ENCODE measurements at regions not wholly inside any gene's neighbourhood (a gene's known extent, or its start where the extent isn't known, plus 50 kb on each side); places are given as distances from the start of the nearest gene placed in this dataset.

GRCh38 chr1:233435622-233436021 is 108.1 kb downstream of the MAP3K21 start:
- Histone ChIP-seq H3K4me3 (ENCODE audit: low read depth in 1 of 2, low read length in 2 of 2) (no peak overlapping the region), H3K27ac (ENCODE audit: low read depth in 2 of 2, low read length in 1 of 2) (no peak overlapping the region), H3K9me3 (ENCODE audit: control insufficient read depth in 2 of 2, insufficient read depth in 1 of 2, low read depth in 1 of 2, low read length in 1 of 2) (no peaks in the 10 kb centered on the region), H3K36me3 (ENCODE audit: control insufficient read depth in 2 of 2, insufficient read depth in 2 of 2, low read length in 1 of 2) (no peaks in the 10 kb centered on the region), H3K27me3 (ENCODE audit: control insufficient read depth in 1 of 2, insufficient read depth in 2 of 2, low read length in 2 of 2) (no peaks in the 10 kb centered on the region), H3K4me1 (ENCODE audit: control insufficient read depth in 2 of 2, insufficient read depth in 2 of 2, low read length in 1 of 2) (no peaks in the 10 kb centered on the region)
- WGBS, 2 donors: 74 to 75% methylated on average over 1 of the region's 1 CpG

DNA sequence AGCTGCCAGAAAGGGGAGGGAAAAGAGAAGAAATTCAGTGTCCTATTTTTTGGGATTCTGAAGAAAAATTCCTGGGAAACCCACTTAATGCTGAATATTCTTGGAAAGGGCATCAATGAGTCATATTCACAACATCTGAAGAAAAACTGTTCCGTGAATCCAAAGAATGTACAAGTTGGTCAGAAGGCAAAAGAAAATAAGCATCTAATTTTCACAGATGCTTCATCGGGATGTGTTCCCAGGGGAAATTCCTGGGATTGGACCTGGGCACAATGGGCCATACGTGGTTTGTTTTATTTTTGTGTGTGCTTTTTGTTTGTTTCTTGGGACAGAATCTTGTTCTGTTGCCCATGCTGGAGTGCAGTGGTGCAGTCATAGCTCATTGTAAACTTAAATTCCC is 112.2 kb downstream of the MAP3K21 start:
- no peaks in the 10 kb centered on the region for H3K4me1 ChIP-seq (ENCODE audit: control insufficient read depth in 2 of 2, insufficient read depth in 2 of 2, low read length in 1 of 2)
- no peaks in the 10 kb centered on the region for H3K36me3 ChIP-seq (ENCODE audit: control insufficient read depth in 2 of 2, insufficient read depth in 2 of 2, low read length in 1 of 2)
- no peak overlapping the region for H3K4me3 ChIP-seq (ENCODE audit: low read depth in 1 of 2, low read length in 2 of 2)
- 59 to 69% methylated on average over 3 of the region's 3 CpGs for WGBS, 2 donors
- H3K27me3 ChIP-seq (ENCODE audit: control insufficient read depth in 1 of 2, insufficient read depth in 2 of 2, low read length in 2 of 2): no peaks in the 10 kb centered on the region
- no peaks in the 10 kb centered on the region for H3K9me3 ChIP-seq (ENCODE audit: control insufficient read depth in 2 of 2, insufficient read depth in 1 of 2, low read depth in 1 of 2, low read length in 1 of 2)
- H3K27ac ChIP-seq (ENCODE audit: low read depth in 2 of 2, low read length in 1 of 2): no peak overlapping the region

- H3K4me1 ChIP-seq (ENCODE audit: control insufficient read depth in 2 of 2, insufficient read depth in 2 of 2, low read length in 1 of 2): no peaks in the 10 kb centered on the region
- peaks cover 0 to 2% of the 10 kb centered on the region in 2 donors for H3K9me3 ChIP-seq (ENCODE audit: control insufficient read depth in 2 of 2, insufficient read depth in 1 of 2, low read depth in 1 of 2, low read length in 1 of 2)
- H3K36me3 ChIP-seq (ENCODE audit: control insufficient read depth in 2 of 2, insufficient read depth in 2 of 2, low read length in 1 of 2): no peaks in the 10 kb centered on the region
- 14 to 15% methylated on average over 9 of the region's 9 CpGs for WGBS, 2 donors
- H3K27me3 ChIP-seq (ENCODE audit: control insufficient read depth in 1 of 2, insufficient read depth in 2 of 2, low read length in 2 of 2): no peaks in the 10 kb centered on the region
- no peak overlapping the region for H3K27ac ChIP-seq (ENCODE audit: low read depth in 2 of 2, low read length in 1 of 2)
- H3K4me3 ChIP-seq (ENCODE audit: low read depth in 1 of 2, low read length in 2 of 2): no peak overlapping the region
Measured at GRCh38 chr1:233440951-233441401, 113.5 kb downstream of the MAP3K21 start.

DNA sequence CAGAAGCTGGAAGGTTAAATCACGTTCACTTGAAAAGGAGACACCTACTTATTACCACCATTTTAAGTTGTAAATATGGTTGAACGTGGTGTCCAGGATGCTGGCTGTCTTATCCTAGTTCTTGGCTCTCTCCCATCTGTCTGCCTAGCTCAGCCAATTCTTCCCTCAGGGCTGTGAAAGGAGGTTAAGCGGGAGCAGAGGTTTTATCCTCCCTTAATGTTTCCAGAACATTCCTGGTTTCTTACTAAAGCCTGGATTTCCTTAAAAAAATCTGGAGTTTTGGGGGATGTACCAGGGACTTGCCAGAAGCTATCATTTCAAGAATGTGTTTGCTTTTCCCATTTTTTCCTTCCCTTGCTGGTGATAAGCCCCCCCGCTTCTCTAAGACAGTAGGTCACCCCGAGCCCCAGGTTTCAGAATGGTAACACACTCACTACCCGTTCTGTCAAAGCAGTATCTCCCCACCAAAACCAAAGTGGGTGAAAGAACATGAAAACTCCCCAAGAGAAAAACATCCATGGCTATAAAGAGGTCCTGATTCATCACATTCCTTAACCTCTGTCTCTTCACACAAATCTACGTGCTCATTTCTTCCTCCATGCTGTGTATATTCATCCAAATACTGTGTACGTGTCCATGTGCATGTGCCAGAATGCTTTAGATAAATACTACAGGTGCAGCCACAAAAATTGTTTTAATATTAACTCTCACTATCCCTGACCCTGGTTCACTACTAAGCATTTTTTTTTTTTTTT is 114.7 kb downstream of the MAP3K21 start:
- Histone ChIP-seq H3K36me3 (ENCODE audit: control insufficient read depth in 2 of 2, insufficient read depth in 2 of 2, low read length in 1 of 2) (no peaks in the 10 kb centered on the region), H3K4me1 (ENCODE audit: control insufficient read depth in 2 of 2, insufficient read depth in 2 of 2, low read length in 1 of 2) (no peaks in the 10 kb centered on the region), H3K27me3 (ENCODE audit: control insufficient read depth in 1 of 2, insufficient read depth in 2 of 2, low read length in 2 of 2) (no peaks in the 10 kb centered on the region), H3K9me3 (ENCODE audit: control insufficient read depth in 2 of 2, insufficient read depth in 1 of 2, low read depth in 1 of 2, low read length in 1 of 2) (peaks cover 0 to 2% of the 10 kb centered on the region in 2 donors), H3K27ac (ENCODE audit: low read depth in 2 of 2, low read length in 1 of 2) (no peak overlapping the region), H3K4me3 (ENCODE audit: low read depth in 1 of 2, low read length in 2 of 2) (no peak overlapping the region)
- 66% methylated on average over 8 of the region's 8 CpGs for WGBS, 2 donors

DNA sequence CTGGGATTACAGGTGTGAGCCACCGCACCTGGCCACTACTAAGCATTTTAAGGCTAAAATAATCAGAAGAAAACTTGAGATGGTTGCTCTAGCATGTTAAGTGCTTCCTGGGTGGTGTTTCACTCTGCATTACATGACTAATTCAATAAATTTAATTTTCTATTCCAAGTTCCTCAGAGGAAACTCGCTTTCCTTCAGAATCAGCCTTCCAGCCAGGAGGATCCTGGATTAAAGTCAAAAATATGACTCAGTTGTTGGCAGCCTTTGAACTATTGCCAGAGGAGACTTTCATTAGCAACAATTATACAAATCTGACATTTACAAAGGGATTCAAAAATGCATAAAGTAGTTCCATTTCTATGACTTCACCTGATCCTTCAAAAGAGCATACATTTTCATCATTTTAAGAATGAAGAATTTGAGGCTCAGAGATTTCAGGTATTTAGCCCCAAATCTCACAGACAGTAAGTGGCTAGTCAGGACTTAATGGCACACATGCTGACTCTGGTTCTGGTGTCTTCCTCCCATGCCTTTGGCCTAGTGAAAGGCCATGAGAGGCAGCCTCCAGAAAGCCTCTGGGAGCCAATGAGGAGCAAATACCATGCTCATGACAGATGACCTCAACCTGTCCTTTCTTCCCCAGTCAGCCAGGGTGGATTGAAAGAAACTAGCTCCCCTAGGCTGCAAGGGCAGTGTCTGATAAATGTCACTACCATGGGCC is 115.7 kb downstream of the MAP3K21 start:
- no peak overlapping the region for H3K4me3 ChIP-seq (ENCODE audit: low read depth in 1 of 2, low read length in 2 of 2)
- no peaks in the 10 kb centered on the region for H3K27me3 ChIP-seq (ENCODE audit: control insufficient read depth in 1 of 2, insufficient read depth in 2 of 2, low read length in 2 of 2)
- WGBS, 2 donors: 29 to 33% methylated on average over 2 of the region's 2 CpGs
- H3K27ac ChIP-seq (ENCODE audit: low read depth in 2 of 2, low read length in 1 of 2): no peak overlapping the region
- H3K36me3 ChIP-seq (ENCODE audit: control insufficient read depth in 2 of 2, insufficient read depth in 2 of 2, low read length in 1 of 2): no peaks in the 10 kb centered on the region
- no peaks in the 10 kb centered on the region for H3K4me1 ChIP-seq (ENCODE audit: control insufficient read depth in 2 of 2, insufficient read depth in 2 of 2, low read length in 1 of 2)
- H3K9me3 ChIP-seq (ENCODE audit: control insufficient read depth in 2 of 2, insufficient read depth in 1 of 2, low read depth in 1 of 2, low read length in 1 of 2): peaks cover 0 to 2% of the 10 kb centered on the region in 2 donors

DNA sequence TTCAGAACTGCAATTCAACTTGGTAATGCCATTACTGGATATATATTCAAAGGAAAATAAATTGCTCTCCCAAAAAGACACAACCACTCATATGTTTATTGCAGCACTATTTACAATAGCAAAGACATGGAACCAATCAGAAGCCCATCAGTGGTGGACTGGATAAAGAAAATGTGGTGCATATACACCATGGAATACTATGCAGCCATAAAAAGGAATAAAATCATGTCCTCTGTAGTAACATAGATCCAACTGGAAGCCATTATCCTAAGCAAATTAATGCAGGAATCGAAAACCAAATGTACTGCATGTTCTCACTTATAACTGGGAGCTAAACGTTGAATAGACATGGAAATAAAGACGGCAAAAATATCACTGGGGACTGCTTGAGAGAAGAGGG is 117.0 kb downstream of the MAP3K21 start:
- Histone ChIP-seq H3K4me1 (ENCODE audit: control insufficient read depth in 2 of 2, insufficient read depth in 2 of 2, low read length in 1 of 2) (no peaks in the 10 kb centered on the region), H3K27ac (ENCODE audit: low read depth in 2 of 2, low read length in 1 of 2) (no peak overlapping the region), H3K4me3 (ENCODE audit: low read depth in 1 of 2, low read length in 2 of 2) (no peak overlapping the region), H3K36me3 (ENCODE audit: control insufficient read depth in 2 of 2, insufficient read depth in 2 of 2, low read length in 1 of 2) (no peaks in the 10 kb centered on the region), H3K9me3 (ENCODE audit: control insufficient read depth in 2 of 2, insufficient read depth in 1 of 2, low read depth in 1 of 2, low read length in 1 of 2) (peaks cover 0 to 2% of the 10 kb centered on the region in 2 donors), H3K27me3 (ENCODE audit: control insufficient read depth in 1 of 2, insufficient read depth in 2 of 2, low read length in 2 of 2) (no peaks in the 10 kb centered on the region)
- WGBS, 2 donors: 89 to 90% methylated on average over 3 of the region's 3 CpGs

DNA sequence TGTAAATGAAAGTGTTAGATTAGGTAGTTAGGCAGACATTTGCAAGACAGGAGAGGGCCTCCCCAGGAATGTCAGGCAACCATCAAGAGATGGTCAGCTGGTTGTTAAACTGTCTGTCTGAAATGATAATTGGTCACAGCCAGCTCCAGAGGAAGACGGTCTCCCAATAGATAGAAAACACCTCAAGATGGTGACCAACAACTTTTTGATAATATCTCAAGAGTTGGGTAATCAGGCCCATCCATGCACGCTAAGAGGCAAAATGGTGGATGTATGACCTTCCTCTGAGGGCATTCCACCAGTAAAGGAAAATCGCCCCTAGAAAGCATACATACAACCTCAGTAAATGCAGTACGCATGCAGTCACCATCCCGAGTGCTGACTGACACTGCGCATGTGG is 118.2 kb downstream of the MAP3K21 start:
- Histone ChIP-seq H3K27me3 (ENCODE audit: control insufficient read depth in 1 of 2, insufficient read depth in 2 of 2, low read length in 2 of 2) (no peaks in the 10 kb centered on the region), H3K27ac (ENCODE audit: low read depth in 2 of 2, low read length in 1 of 2) (no peak overlapping the region), H3K9me3 (ENCODE audit: control insufficient read depth in 2 of 2, insufficient read depth in 1 of 2, low read depth in 1 of 2, low read length in 1 of 2) (peaks cover 0 to 2% of the 10 kb centered on the region in 2 donors), H3K4me3 (ENCODE audit: low read depth in 1 of 2, low read length in 2 of 2) (no peak overlapping the region), H3K36me3 (ENCODE audit: control insufficient read depth in 2 of 2, insufficient read depth in 2 of 2, low read length in 1 of 2) (no peaks in the 10 kb centered on the region), H3K4me1 (ENCODE audit: control insufficient read depth in 2 of 2, insufficient read depth in 2 of 2, low read length in 1 of 2) (no peaks in the 10 kb centered on the region)
- WGBS, 2 donors: 93 to 94% methylated on average over 6 of the region's 6 CpGs

GRCh38 chr1:233446935-233447334 is 119.4 kb downstream of the MAP3K21 start:
- 69 to 85% methylated on average over 6 of the region's 6 CpGs for WGBS, 2 donors
- no peak overlapping the region for H3K4me3 ChIP-seq (ENCODE audit: low read depth in 1 of 2, low read length in 2 of 2)
- no peaks in the 10 kb centered on the region for H3K4me1 ChIP-seq (ENCODE audit: control insufficient read depth in 2 of 2, insufficient read depth in 2 of 2, low read length in 1 of 2)
- no peaks in the 10 kb centered on the region for H3K36me3 ChIP-seq (ENCODE audit: control insufficient read depth in 2 of 2, insufficient read depth in 2 of 2, low read length in 1 of 2)
- H3K27me3 ChIP-seq (ENCODE audit: control insufficient read depth in 1 of 2, insufficient read depth in 2 of 2, low read length in 2 of 2): no peaks in the 10 kb centered on the region
- H3K27ac ChIP-seq (ENCODE audit: low read depth in 2 of 2, low read length in 1 of 2): no peak overlapping the region
- H3K9me3 ChIP-seq (ENCODE audit: control insufficient read depth in 2 of 2, insufficient read depth in 1 of 2, low read depth in 1 of 2, low read length in 1 of 2): peaks cover 0 to 2% of the 10 kb centered on the region in 2 donors

DNA sequence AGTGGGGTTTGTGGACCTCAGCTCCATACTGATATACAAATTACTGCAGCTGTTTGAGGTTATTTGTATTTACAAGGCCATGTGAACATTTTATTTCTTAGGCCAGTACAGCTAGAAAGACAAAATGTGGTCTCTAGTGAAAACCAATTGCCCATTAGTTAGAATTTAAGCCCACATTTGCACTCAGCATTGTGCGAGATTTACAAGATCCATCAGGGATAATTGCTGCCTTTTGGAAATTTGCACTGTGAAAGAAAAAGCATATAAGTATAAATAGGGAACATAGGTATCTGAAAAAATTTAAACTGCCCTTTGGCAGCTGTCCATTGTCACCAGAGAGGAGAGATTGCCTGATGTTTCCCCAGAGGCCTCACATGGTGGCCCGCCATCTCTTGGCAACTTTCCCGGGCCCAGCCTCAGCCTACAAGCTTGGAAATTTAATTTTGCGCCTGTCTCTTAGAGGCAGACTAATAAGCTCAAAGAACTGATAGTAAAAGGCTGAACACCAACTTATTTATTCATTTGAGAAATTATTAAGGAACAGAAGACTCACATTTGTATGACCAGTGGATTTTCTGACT is 120.7 kb downstream of the MAP3K21 start:
- WGBS, 2 donors: 75 to 81% methylated on average over 4 of the region's 4 CpGs
- peaks cover 0 to 2% of the 10 kb centered on the region in 2 donors for H3K9me3 ChIP-seq (ENCODE audit: control insufficient read depth in 2 of 2, insufficient read depth in 1 of 2, low read depth in 1 of 2, low read length in 1 of 2)
- H3K4me1 ChIP-seq (ENCODE audit: control insufficient read depth in 2 of 2, insufficient read depth in 2 of 2, low read length in 1 of 2): no peaks in the 10 kb centered on the region
- no peaks in the 10 kb centered on the region for H3K27me3 ChIP-seq (ENCODE audit: control insufficient read depth in 1 of 2, insufficient read depth in 2 of 2, low read length in 2 of 2)
- no peaks in the 10 kb centered on the region for H3K36me3 ChIP-seq (ENCODE audit: control insufficient read depth in 2 of 2, insufficient read depth in 2 of 2, low read length in 1 of 2)
- H3K4me3 ChIP-seq (ENCODE audit: low read depth in 1 of 2, low read length in 2 of 2): no peak overlapping the region
- H3K27ac ChIP-seq (ENCODE audit: low read depth in 2 of 2, low read length in 1 of 2): no peak overlapping the region
